Stimulated activated effector memory CD8-positive, alpha-beta T cell treated with anti-CD3 and anti-CD28 coated beads, Interleukin-12 subunit alpha, Interleukin-12 subunit beta, amount 100 ng/mL, for 72 hours (primary cell): ENCODE measurements at regions not wholly inside any gene's neighbourhood (a gene's known extent, or its start where the extent isn't known, plus 50 kb on each side); places are given as distances from the start of the nearest gene placed in this dataset.

ENCODE experiments used
- ATAC-seq: fragments of 150-1000 bp; cut with Tn5 transposase; 2 replicates; pipeline ENCODE4 v1.10.0; 2021
- DNase-seq, 2 donors: peaks; one replicate each; pipeline ENCODE4 v3.0.0; 2021 to 2022; ENCODE audit warnings: low spot score in 2 of 2
- H3K27ac Mint-ChIP-seq: one replicate; pipeline ENCODE4 v1.8.0; 2022; ENCODE audit warnings: mild to moderate bottlenecking, mixed read lengths
- H3K36me3 Mint-ChIP-seq: one replicate; pipeline ENCODE4 v1.8.0; 2022; ENCODE audit warnings: mild to moderate bottlenecking, mixed read lengths
- H3K4me1 Mint-ChIP-seq: one replicate; pipeline ENCODE4 v1.8.0; 2022; ENCODE audit warnings: mixed read lengths
- H3K4me3 Mint-ChIP-seq: one replicate; pipeline ENCODE4 v1.8.0; 2022; ENCODE audit warnings: mild to moderate bottlenecking, mixed read lengths
- H3K9me3 Mint-ChIP-seq: one replicate; pipeline ENCODE4 v1.8.0; 2022; ENCODE audit warnings: mixed read lengths

DNA sequence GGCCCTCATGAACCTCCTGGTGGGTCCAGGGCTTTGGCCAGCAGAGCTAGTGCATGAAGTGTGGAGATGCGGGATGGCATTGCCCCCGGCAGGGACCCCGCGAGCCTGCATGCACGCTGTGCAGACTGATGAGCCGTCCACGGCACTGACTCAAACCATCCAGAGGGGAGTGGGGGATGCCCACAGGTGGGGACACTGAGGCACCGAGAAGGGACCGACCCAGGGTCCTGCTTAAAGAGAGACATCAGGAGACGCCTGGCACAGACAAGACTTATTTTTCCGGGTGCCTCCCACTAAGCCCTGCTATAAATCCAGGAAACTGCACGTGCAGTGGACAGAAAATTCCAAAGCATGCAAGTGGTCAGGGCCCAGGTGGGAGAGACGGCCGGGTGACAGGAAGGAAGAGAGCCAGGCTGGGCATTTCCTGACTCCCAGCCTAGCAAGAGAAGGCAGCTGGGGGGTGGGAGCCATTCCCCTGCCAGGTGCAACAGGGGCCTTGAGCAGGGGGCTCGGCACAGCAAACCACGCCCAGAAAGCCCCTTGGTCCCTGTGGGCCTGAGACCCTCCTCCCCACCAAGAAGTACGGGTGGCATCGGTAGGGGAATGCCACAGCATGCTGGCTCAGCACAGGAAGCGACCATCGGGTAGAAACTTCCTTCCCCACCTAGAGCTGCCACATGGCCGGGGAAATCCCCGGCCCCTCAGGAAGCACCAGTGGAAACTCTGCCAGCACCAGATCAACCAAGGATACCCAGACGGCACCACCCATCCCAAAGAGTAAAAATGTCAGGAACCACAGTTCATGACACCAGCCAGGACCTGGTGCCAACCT, 91.5 kb downstream of the FOXL3 start:
- peak overlapping the region; percentile 91 for H3K27ac Mint-ChIP-seq
- H3K4me1 Mint-ChIP-seq: peaks cover 27% of the 10 kb centered on the region
- ATAC-seq (peak; percentile 56), DNase-seq (no peak)
- H3K4me3 Mint-ChIP-seq: peak overlapping the region; percentile 48
- peaks cover 10% of the 10 kb centered on the region for H3K9me3 Mint-ChIP-seq
- no peaks in the 10 kb centered on the region for H3K36me3 Mint-ChIP-seq

- peaks cover 10% of the 10 kb centered on the region for H3K9me3 Mint-ChIP-seq
- no peaks in the 10 kb centered on the region for H3K36me3 Mint-ChIP-seq
- peak overlapping the region; percentile 48 for H3K4me3 Mint-ChIP-seq
- H3K4me1 Mint-ChIP-seq: peaks cover 27% of the 10 kb centered on the region
- H3K27ac Mint-ChIP-seq: peak overlapping the region; percentile 91
- ATAC-seq (peak; percentile 36), DNase-seq (no peak)
These were observed 92.1 kb downstream of the FOXL3 start for GRCh38 chr7:382043-382400.

GRCh38 chr7:386385-386784, 96.4 kb downstream of the FOXL3 start:
- peaks cover 10% of the 10 kb centered on the region for H3K9me3 Mint-ChIP-seq
- H3K36me3 Mint-ChIP-seq: no peaks in the 10 kb centered on the region
- H3K27ac Mint-ChIP-seq: no peak overlapping the region
- no peak for ATAC-seq
- no peak overlapping the region for H3K4me3 Mint-ChIP-seq
- DNase-seq: no peak
- H3K4me1 Mint-ChIP-seq: peaks cover 12% of the 10 kb centered on the region

DNA sequence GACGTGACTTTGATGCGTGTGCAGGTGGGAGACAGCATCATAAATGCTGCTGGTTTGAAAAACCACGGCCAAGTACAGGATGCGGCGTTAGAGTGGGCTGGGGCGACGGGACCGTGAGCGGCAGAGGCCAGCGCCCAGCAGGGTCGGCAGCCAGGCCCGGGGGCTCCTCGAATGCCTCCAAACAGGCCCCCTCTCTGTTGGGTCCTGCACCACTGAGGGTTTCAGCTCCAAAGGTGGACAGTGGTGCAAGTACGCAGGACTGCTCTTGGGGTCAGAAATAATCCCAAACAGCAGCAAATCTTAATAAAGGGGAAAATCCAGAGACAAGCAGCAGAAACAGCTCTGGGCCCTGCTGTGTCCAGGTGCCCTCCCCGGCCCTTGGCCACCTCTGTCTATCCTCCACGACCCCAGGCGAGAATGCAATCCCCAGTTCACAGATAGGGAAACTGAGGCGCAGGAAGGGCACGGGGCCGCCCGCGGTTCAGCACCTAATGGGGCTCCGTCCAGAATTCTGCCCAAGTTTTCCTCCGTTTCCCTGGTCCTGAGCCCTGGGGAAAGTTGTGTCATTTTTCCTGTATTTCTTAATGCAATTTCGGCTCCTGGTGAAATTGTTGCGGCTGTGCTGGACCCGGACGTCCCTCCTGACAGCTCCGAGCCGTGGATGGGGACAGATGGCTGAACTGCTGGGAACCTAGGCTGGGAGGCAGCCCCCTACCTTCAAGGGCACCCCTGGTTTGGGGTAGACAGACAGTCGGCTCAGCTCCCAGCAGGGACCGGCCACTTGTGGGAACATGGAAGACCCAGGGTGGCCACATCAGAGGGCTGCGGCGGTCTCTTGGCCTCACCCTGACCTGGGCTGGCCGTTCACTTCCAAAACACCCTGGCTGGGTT, 97.4 kb downstream of the FOXL3 start:
- Mint-ChIP-seq H3K4me3 (no peak overlapping the region), H3K36me3 (no peaks in the 10 kb centered on the region), H3K9me3 (peaks cover 10% of the 10 kb centered on the region), H3K27ac (no peak overlapping the region), H3K4me1 (peaks cover 2% of the 10 kb centered on the region)
- ATAC-seq: no peak
- DNase-seq: no peak

DNA sequence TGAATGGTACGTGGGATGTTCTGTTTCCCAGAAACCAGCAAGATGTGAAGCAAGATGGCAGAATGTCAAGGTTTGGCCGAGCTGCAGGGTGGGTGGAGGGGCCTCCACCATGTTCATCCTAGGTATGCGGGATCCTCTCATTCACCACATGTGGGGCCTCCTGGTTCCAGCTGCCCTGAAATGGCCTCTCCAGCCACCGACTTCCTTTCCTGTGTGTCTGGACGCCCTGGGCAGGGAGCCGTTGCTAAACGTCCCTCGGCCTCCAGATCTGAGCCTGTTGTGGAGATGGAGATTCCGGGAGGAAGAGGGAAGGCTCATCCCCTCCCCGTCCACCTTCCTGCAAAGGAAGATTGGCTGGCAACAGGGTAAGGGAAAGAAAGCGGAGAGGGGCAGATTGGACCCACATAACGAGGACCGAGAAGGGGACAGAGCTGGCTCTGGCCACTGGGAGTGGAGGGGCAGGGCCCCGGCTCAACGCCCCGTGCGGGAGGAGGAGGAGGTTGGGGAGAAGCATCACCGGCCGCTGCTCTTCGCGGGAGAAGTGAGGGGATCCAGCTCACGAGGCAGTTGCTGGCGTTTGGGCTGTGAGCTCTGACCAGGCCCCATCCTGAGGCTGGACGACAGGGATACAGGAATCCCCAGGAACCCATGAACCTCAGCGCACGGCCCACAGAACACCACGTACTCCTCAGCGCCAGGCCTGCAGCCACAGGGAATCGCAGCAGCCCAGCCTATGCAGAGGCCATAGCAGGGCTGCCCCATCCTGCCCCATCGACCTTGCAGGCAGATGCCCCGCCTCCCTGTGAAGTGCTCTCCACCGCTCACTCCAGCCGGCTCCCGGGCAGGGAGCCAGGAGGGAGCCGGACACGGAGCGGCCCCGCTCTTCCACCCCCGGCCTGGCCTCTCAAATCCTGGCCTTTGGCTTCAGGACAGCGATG, 98.3 kb downstream of the FOXL3 start:
- H3K27ac Mint-ChIP-seq: no peak overlapping the region
- no peaks in the 10 kb centered on the region for H3K36me3 Mint-ChIP-seq
- ATAC-seq (no peak), DNase-seq (no peak)
- peaks cover 10% of the 10 kb centered on the region for H3K9me3 Mint-ChIP-seq
- no peaks in the 10 kb centered on the region for H3K4me1 Mint-ChIP-seq
- no peak overlapping the region for H3K4me3 Mint-ChIP-seq

- Mint-ChIP-seq H3K4me1 (no peaks in the 10 kb centered on the region), H3K4me3 (no peak overlapping the region), H3K9me3 (peaks cover 3% of the 10 kb centered on the region), H3K36me3 (no peaks in the 10 kb centered on the region), H3K27ac (no peak overlapping the region)
- ATAC-seq (no peak), DNase-seq (no peak)
These were observed 99.2 kb downstream of the FOXL3 start for GRCh38 chr7:388961-389701.

DNA sequence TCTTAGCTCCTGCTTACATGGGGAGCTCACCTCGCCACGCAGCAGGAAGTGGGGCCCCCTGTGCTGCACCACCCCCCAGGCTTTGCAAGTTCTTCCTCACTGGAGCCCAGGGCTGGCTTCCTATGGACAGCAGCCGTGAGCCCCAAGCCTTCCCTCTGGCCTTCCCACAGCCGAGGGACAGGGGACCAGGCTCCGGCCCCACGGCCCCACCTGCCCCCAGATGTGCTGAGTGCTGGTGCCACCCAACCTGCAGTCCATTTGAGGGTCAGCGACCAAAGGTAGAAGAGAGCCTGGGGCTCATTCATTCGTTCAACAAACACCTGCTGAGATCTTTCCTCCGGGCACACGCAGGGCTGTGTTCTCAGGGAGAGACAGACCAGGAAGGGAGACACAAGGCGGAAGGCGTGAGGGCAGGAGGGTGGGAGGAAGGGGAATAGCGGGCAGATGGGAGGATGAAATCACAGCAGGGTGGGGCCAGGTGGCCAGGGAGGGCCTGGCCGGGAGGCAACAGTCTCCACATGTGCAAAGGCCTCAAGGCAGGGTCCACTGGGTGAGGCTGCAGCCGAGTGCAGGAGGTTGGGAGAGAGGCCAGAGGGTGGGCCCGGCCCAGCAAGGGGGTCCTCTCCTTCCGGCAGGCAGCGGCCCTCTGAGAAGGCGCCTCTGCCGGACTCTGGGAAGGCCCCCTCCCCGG, 100.1 kb downstream of the FOXL3 start:
- DNase-seq (no peak), ATAC-seq (no peak)
- Mint-ChIP-seq H3K9me3 (peaks cover 6% of the 10 kb centered on the region), H3K27ac (no peak overlapping the region), H3K36me3 (no peaks in the 10 kb centered on the region), H3K4me1 (no peaks in the 10 kb centered on the region), H3K4me3 (no peak overlapping the region)

- no peak for ATAC-seq
- DNase-seq: no peak
- peaks cover 14% of the 10 kb centered on the region for H3K9me3 Mint-ChIP-seq
- H3K4me3 Mint-ChIP-seq: no peak overlapping the region
- no peaks in the 10 kb centered on the region for H3K36me3 Mint-ChIP-seq
- no peaks in the 10 kb centered on the region for H3K4me1 Mint-ChIP-seq
- H3K27ac Mint-ChIP-seq: no peak overlapping the region
These were observed 100.9 kb downstream of the FOXL3 start for GRCh38 chr7:390761-391410.

DNA sequence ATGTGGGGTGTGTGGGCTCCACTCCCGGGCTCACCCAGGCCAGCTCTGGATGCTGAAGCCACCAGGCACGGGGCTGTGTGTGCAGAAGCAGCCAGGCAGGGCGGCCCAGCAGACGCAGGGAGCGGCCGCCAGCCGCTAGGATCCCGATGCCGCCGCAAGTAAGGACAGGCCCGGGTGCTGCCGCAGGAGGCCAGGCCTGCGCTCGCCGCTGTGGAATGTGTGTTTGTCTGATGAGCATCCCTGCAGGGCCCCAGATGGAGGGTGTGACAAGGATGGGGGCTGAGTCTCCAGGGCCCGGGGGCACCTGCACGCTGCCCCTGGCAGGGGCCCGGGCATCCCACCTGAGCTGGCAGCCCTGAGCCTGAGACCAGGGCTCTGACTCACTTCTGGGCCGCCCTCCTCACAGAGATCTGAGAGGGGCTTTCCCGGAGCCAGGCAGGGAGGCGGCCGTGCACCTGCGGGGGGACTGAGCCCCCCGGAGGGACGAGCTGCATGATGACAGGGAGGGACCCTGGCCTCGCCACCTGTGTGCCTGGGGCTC, 101.5 kb downstream of the FOXL3 start:
- H3K4me1 Mint-ChIP-seq: no peaks in the 10 kb centered on the region
- H3K27ac Mint-ChIP-seq: peak overlapping the region; percentile 46
- ATAC-seq (no peak), DNase-seq (no peak)
- H3K4me3 Mint-ChIP-seq: no peak overlapping the region
- peaks cover 20% of the 10 kb centered on the region for H3K9me3 Mint-ChIP-seq
- no peaks in the 10 kb centered on the region for H3K36me3 Mint-ChIP-seq

- no peaks in the 10 kb centered on the region for H3K4me1 Mint-ChIP-seq
- H3K4me3 Mint-ChIP-seq: no peak overlapping the region
- DNase-seq (no peak), ATAC-seq (no peak)
- H3K9me3 Mint-ChIP-seq: peaks cover 23% of the 10 kb centered on the region
- peak overlapping the region; percentile 46 for H3K27ac Mint-ChIP-seq
- H3K36me3 Mint-ChIP-seq: no peaks in the 10 kb centered on the region
These were observed 102.1 kb downstream of the FOXL3 start for GRCh38 chr7:391961-392524.

DNA sequence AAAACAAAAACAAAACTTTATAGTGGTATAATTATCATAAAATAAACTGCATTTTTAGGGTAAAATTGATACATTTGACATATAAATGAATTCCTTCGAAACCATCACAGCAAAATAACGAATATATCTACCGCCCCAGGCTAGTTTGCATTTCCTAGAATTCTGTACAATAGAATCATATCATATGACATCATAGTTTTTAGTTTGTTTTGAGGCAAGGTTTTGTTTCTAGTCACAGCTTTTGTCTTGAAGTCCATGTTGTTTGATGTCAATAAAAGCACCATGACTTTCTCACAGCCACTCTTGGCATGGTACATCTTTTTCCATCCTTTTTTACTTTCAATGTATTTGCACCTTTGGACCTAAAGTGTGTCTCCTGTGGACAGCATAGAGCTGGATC, 102.9 kb downstream of the FOXL3 start:
- Mint-ChIP-seq H3K4me1 (no peaks in the 10 kb centered on the region), H3K9me3 (peaks cover 23% of the 10 kb centered on the region), H3K4me3 (no peak overlapping the region), H3K36me3 (no peaks in the 10 kb centered on the region), H3K27ac (no peak overlapping the region)
- ATAC-seq (no peak), DNase-seq (no peak)

- no peaks in the 10 kb centered on the region for H3K36me3 Mint-ChIP-seq
- no peak for DNase-seq
- ATAC-seq: no peak
- no peak overlapping the region for H3K27ac Mint-ChIP-seq
- H3K4me3 Mint-ChIP-seq: no peak overlapping the region
- H3K9me3 Mint-ChIP-seq: peaks cover 36% of the 10 kb centered on the region
- H3K4me1 Mint-ChIP-seq: no peaks in the 10 kb centered on the region
These were observed 105.7 kb downstream of the FOXL3 start for GRCh38 chr7:395643-396042.

DNA sequence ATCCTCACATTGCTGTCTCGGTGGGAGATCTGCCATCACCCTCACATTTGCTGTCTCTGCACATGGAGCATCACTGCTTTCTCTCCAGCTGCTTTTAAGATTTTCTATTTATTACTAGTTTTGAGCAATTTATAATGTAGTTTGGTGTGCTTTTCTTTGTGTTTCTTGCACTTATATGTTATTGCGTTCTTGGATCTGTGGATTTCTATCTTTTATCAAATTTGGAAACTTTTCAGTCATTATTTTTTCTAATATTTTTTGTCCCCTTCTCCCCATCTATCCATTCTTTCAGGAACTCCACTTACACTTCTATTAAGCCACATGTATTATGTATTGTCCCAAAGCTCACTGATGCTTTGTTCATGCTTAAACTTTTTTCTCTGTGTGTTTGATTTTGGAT, 108.9 kb downstream of the FOXL3 start:
- no peak for DNase-seq
- ATAC-seq: no peak
- Mint-ChIP-seq H3K27ac (no peak overlapping the region), H3K4me3 (no peak overlapping the region), H3K4me1 (no peaks in the 10 kb centered on the region), H3K36me3 (no peaks in the 10 kb centered on the region), H3K9me3 (peaks cover 36% of the 10 kb centered on the region)
